CD4-positive, alpha-beta T cell (primary cell): ENCODE measurements at regions not wholly inside any gene's neighbourhood (a gene's known extent, or its start where the extent isn't known, plus 50 kb on each side); places are given as distances from the start of the nearest gene placed in this dataset.

Experiments
- ATAC-seq: fragments of 200-7000 bp; cut with Tn5 transposase; one replicate; pipeline ENCODE4 v1.10.0; 2022; ENCODE audit warnings: mild to moderate bottlenecking; ENCODE audit not compliant: poor library complexity
- CTCF ChIA-PET: fragments of 350-600 bp; sonication (Branson Sonifier 250); formaldehyde crosslinking; loops from one replicate; lab custom pipeline; 2021; ENCODE audit warnings: antibody characterized with exemption, inconsistent platforms; lab: Charles Lee
- POLR2A ChIA-PET: fragments of 350-600 bp; sonication (Branson Sonifier 250); formaldehyde crosslinking; loops from one replicate; lab custom pipeline; 2021; ENCODE audit warnings: antibody characterized with exemption, inconsistent platforms; lab: Charles Lee
- DNase-seq, 14 experiments: peaks; one replicate each; pipeline ENCODE4 v3.0.0-alpha.2; 2013 to 2020; ENCODE audit warnings: mixed read lengths in 2 of 14
- H3K27ac ChIP-seq, 2 donors: one replicate each; pipeline versions ENCODE4 v1.5.1 to v1.7.0; 2013; ENCODE audit warnings: low read length in 2 of 2, low read depth in 1 of 2, mild to moderate bottlenecking in 1 of 2
- H3K27me3 ChIP-seq, 2 experiments: 1 replicate in 1 of 2; 2 replicates in 1 of 2; pipeline versions ENCODE4 v1.6.1 to v1.7.0; 2013; ENCODE audit warnings: low read length in 2 of 2, control low read depth in 1 of 2, mild to moderate bottlenecking in 1 of 2, moderate library complexity in 1 of 2; ENCODE audit not compliant: insufficient read depth in 2 of 2, control insufficient read depth in 1 of 2
- H3K36me3 ChIP-seq: one replicate; pipeline ENCODE4 v1.6.1; 2013; ENCODE audit warnings: low read length, control low read depth; ENCODE audit not compliant: insufficient read depth
- H3K4me1 ChIP-seq: one replicate; pipeline ENCODE4 v1.6.1; 2013; ENCODE audit warnings: low read length, control low read depth; ENCODE audit not compliant: insufficient read depth
- H3K4me3 ChIP-seq: one replicate; pipeline ENCODE4 v1.5.1; 2013; ENCODE audit warnings: mild to moderate bottlenecking, low read length, moderate library complexity
- H3K9me3 ChIP-seq, 2 experiments: 1 replicate in 1 of 2; 2 replicates in 1 of 2; pipeline versions ENCODE4 v1.6.1 to v1.7.0; 2013; ENCODE audit warnings: low read length in 2 of 2, mild to moderate bottlenecking in 2 of 2, control low read depth in 1 of 2, moderate library complexity in 1 of 2; ENCODE audit not compliant: control insufficient read depth in 1 of 2, insufficient read depth in 1 of 2
- H3K27ac Mint-ChIP-seq: one replicate; pipeline ENCODE4 v1.8.0; 2020; ENCODE audit warnings: mixed read lengths
- H3K27me3 Mint-ChIP-seq: one replicate; pipeline ENCODE4 v1.8.0; 2021; ENCODE audit warnings: mixed read lengths
- H3K36me3 Mint-ChIP-seq: one replicate; pipeline ENCODE4 v1.8.0; 2021; ENCODE audit warnings: low read depth, mixed read lengths
- H3K4me1 Mint-ChIP-seq: one replicate; pipeline ENCODE4 v1.8.0; 2021; ENCODE audit warnings: low read depth, mixed read lengths
- H3K4me3 Mint-ChIP-seq: one replicate; pipeline ENCODE4 v1.8.0; 2020; ENCODE audit warnings: mild to moderate bottlenecking, mixed read lengths
- H3K9me3 Mint-ChIP-seq: one replicate; pipeline ENCODE4 v1.8.0; 2020; ENCODE audit warnings: mixed read lengths
- intact Hi-C, 2 experiments: fragments of 100-400 bp; cut with DNase I in 1 of 2; cut with micrococcal nuclease in 1 of 2; formaldehyde crosslinking; loops; one replicate each; pipeline versions ENCODE4 v1.15.1 to v1.9.0; 2023 to 2025; cut with DNase I, micrococcal nuclease
- TF ChIP-seq, protein P1 (sequence below): fragments of 200-600 bp; IDR thresholded peaks from one replicate; pipeline ENCODE4 v1.8.0; 2022; ENCODE audit warnings: antibody characterized with exemption, mild to moderate bottlenecking

DNA sequence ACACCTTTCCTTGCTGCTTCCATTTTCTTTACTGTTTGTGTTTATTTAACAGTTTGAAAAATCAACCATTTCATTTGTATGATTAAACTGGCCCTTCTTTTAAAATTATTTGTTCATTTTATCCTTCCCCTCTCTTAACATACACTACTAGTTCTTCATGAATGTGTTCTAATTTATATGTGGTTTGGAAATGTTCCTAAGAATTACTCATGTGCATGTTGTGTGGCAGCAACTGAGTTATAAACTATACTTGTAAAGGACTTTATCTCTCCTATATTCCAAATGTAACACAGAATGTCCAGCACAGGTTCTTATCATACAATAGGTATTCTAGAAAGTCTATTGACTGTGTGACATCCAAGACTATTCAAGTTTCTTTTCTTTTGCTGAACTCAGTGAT lies 358.2 kb upstream of the MEF2C start:
- Histone ChIP-seq H3K4me1 (no peaks in the 10 kb centered on the region), H3K36me3 (no peaks in the 10 kb centered on the region), H3K27me3 (no peaks in the 10 kb centered on the region), H3K4me3 (no peak overlapping the region), H3K27ac (no peak overlapping the region), H3K9me3 (no peaks in the 10 kb centered on the region)
- Mint-ChIP-seq H3K4me1 (no peaks in the 10 kb centered on the region), H3K9me3 (no peaks in the 10 kb centered on the region), H3K27ac (no peak overlapping the region), H3K36me3 (no peaks in the 10 kb centered on the region), H3K27me3 (no peaks in the 10 kb centered on the region), H3K4me3 (no peak overlapping the region)
- TF ChIP-seq, protein P1, sequence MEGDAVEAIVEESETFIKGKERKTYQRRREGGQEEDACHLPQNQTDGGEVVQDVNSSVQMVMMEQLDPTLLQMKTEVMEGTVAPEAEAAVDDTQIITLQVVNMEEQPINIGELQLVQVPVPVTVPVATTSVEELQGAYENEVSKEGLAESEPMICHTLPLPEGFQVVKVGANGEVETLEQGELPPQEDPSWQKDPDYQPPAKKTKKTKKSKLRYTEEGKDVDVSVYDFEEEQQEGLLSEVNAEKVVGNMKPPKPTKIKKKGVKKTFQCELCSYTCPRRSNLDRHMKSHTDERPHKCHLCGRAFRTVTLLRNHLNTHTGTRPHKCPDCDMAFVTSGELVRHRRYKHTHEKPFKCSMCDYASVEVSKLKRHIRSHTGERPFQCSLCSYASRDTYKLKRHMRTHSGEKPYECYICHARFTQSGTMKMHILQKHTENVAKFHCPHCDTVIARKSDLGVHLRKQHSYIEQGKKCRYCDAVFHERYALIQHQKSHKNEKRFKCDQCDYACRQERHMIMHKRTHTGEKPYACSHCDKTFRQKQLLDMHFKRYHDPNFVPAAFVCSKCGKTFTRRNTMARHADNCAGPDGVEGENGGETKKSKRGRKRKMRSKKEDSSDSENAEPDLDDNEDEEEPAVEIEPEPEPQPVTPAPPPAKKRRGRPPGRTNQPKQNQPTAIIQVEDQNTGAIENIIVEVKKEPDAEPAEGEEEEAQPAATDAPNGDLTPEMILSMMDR: no peak
- ATAC-seq (no peak), DNase-seq (no peak)
- intact Hi-C loops: no loop called here
- ChIA-PET CTCF (no interaction called here), POLR2A (no interaction called here)

DNA sequence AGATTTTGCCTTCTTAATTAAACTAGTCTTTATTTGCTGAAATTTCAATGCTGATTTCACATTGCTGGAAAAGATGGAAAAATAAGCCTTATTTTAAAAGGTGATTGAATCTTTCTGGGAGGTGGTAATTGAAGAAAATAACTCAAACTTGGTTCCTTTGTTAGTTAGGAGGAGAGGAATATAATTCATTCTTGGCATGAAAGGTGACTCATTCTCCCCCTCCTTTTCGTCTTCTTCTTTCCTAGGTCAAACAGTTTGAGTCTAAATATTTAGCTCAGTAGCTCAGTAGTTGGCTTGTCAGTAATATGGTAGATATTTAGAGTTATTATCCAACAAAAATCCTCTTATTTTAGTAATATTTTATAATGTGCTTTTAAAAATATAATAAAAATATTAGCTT lies 353.9 kb upstream of the MEF2C start:
- CTCF ChIA-PET: no interaction called here
- H3K27ac Mint-ChIP-seq: no peak overlapping the region
- POLR2A ChIA-PET: no interaction called here
- Histone ChIP-seq H3K27ac (no peak overlapping the region), H3K4me1 (no peaks in the 10 kb centered on the region), H3K27me3 (no peaks in the 10 kb centered on the region), H3K9me3 (no peaks in the 10 kb centered on the region), H3K36me3 (no peaks in the 10 kb centered on the region), H3K4me3 (no peak overlapping the region)
- ATAC-seq: no peak
- no peak overlapping the region for H3K4me3 Mint-ChIP-seq
- intact Hi-C loops: no loop called here
- H3K27me3 Mint-ChIP-seq: no peaks in the 10 kb centered on the region
- TF ChIP-seq, protein P1: no peak
- H3K4me1 Mint-ChIP-seq: no peaks in the 10 kb centered on the region
- no peak for DNase-seq
- H3K9me3 Mint-ChIP-seq: no peaks in the 10 kb centered on the region
- H3K36me3 Mint-ChIP-seq: no peaks in the 10 kb centered on the region

DNA sequence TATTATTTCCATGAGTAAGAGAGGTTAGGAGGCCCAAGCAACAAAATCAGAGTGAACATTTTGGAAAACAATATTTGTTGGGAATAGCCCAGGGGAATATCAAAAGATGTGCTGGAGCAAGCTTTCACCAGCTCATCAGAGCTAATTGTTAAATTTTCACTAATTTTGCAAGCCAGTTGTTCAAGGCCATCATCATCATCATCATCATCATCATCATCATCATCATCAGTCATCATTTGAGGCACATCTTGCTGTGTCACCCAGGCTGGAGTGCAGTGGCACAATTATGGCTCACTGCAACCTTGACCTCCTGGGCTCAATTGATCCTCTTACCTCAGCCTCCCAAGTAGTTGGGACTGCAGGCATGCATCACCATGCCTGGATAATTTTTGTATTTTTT lies 350.5 kb upstream of the MEF2C start:
- Histone ChIP-seq H3K36me3 (no peaks in the 10 kb centered on the region), H3K27ac (no peak overlapping the region), H3K27me3 (no peaks in the 10 kb centered on the region), H3K9me3 (peaks cover 0 to 14% of the 10 kb centered on the region in 2 experiments), H3K4me3 (no peak overlapping the region), H3K4me1 (no peaks in the 10 kb centered on the region)
- intact Hi-C loops: no loop called here
- TF ChIP-seq, protein P1: no peak
- CTCF ChIA-PET: no interaction called here
- POLR2A ChIA-PET: no interaction called here
- Mint-ChIP-seq H3K4me1 (no peaks in the 10 kb centered on the region), H3K4me3 (no peak overlapping the region), H3K27me3 (no peaks in the 10 kb centered on the region), H3K36me3 (no peaks in the 10 kb centered on the region), H3K9me3 (peaks cover 2% of the 10 kb centered on the region), H3K27ac (no peak overlapping the region)
- DNase-seq: no peak
- no peak for ATAC-seq
